Heart left ventricle (tissue), 13 donors: ENCODE measurements at regions not wholly inside any gene's neighbourhood (a gene's known extent, or its start where the extent isn't known, plus 50 kb on each side); places are given as distances from the start of the nearest gene placed in this dataset.
"Not testable (repeated sequence)": the region's sequence is repeated elsewhere in the genome, so short reads cannot be mapped to it uniquely, and the experiment has no call there.

ENCODE experiments used
- CTCF ChIP-seq, 12 donors: fragments of 200-600 bp; sonication (generic) in 4 of 12; IDR thresholded peaks; one replicate each; pipeline versions ENCODE4 v1.5.0 to v1.8.0; 2018 to 2022; ENCODE audit warnings: antibody characterized with exemption in 12 of 12, mild to moderate bottlenecking in 5 of 12
- POLR2A ChIP-seq, 2 donors: fragments of 450-650 bp; IDR thresholded peaks; one replicate each; pipeline ENCODE4 v1.6.1; 2017; ENCODE audit warnings: antibody characterized with exemption in 2 of 2, mild to moderate bottlenecking in 2 of 2, moderate library complexity in 2 of 2
- donor health status: ischemic (EF 13 %, LVEDD 7.1; RV severe dilation, severe dysfunction).
- donor health status: DM: no; HTN: yes; CAD: no.
- donor health status: DM: no; HTN: no; CAD: no.
- donor health status: ischemic (EF 25% LVEDD 6.9; RV normal size, moderate dysfunction).
- donor health status: ischemic (EF 25% LVEDD 5.7; RV mildly dilated, moderate dysfunction).
- donor health status: ischemic (EF 35%, LVEDD 5.7; RV mildly dilated, moderate dysfunction).
- donor health status: nonischemic (EF 11% LVEDD 7.7; RV severe dilation, severe dysfunction).
- donor health status: DM: yes; HTN: yes; CAD: no.
- donor health status: PGD.
- donor health status: ischemic (EF 29% LVEDD 5.4; RV normal size, mild dysfunction).
- donor health status: nonischemic (EF 23%, LVEDD 6.1; RV moderate dilation, normal function).

DNA sequence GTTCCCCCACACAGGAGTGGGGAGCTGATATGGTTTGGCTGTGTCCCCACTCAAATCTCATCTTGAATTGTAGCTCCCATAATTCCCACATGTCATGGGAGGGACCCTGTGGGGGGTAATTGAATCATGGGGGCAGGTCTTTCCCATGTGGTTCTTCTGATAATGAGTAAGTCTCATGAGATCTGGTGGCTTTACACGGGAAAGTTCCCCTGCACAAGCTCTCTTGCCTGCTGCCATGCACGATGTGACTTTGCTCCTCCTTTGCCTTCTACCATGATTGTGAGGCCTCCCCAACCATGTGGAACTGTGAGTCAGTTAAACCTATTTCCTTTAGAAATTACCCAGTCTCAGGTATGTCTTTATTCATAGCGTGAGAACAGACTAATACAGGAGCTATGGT, 347.0 kb upstream of the CDH5 start:
- TF ChIP-seq CTCF, POLR2A (IDR thresholded peaks at IDR 0.05): not testable (repeated sequence)
